Suprapubic skin (tissue), 4 donors: ENCODE measurements at regions not wholly inside any gene's neighbourhood (a gene's known extent, or its start where the extent isn't known, plus 50 kb on each side); places are given as distances from the start of the nearest gene placed in this dataset.

Experiments used
- CTCF ChIP-seq, 2 donors: fragments of 200-600 bp in 1 of 2; fragments of 450-650 bp in 1 of 2; sonication (generic) in 1 of 2; IDR thresholded peaks; one replicate each; pipeline ENCODE4 v1.5.1; 2016 to 2019; ENCODE audit warnings: antibody characterized with exemption in 2 of 2, mild to moderate bottlenecking in 1 of 2, moderate library complexity in 1 of 2
- EP300 ChIP-seq: sonication (generic); formaldehyde crosslinking; IDR thresholded peaks from one replicate; pipeline ENCODE4 v1.6.1; 2017; ENCODE audit warnings: antibody characterized with exemption
- POLR2AphosphoS5 ChIP-seq, 3 donors: sonication (generic); formaldehyde crosslinking; IDR thresholded peaks; one replicate each; pipeline ENCODE4 v1.6.1; 2017; ENCODE audit warnings: antibody characterized with exemption in 3 of 3

- no peak for TF ChIP-seq POLR2AphosphoS5 (IDR thresholded peaks at IDR 0.05)
- TF ChIP-seq CTCF (IDR thresholded peaks at IDR 0.05), result no peak
- TF ChIP-seq EP300, result no peak
Observed at GRCh38 chr3:31250116-31250777, 282.5 kb upstream of the STT3B start.
